HG03108 (cell line): ENCODE measurements at regions not wholly inside any gene's neighbourhood (a gene's known extent, or its start where the extent isn't known, plus 50 kb on each side); places are given as distances from the start of the nearest gene placed in this dataset.

Experiments
- ATAC-seq: cut with Tn5 transposase; IDR thresholded peaks from one replicate; pipeline ENCODE4 v1.9.1; 2021; ENCODE audit warnings: moderate library complexity; ENCODE audit not compliant: unreplicated experiment

DNA sequence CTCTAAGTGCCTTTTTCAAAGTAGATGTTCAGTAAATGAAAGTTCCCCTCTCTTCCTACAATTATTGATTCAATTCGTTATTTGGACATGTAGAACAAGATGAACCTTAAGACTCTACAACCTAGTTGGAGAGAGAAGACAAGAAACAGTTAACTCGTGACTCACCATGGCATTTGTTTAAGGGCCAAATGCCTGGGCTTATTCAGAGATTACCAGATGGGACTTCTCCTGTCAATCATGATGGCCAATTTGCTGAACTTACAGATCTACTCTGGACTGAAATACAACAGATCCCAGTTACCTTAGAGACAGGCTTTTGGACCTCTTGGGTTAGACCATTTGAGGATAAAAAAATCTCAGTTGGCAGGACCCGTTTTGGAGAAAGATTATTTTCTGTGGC lies 93.5 kb downstream of the C1orf94 start:
- no peak for ATAC-seq

DNA sequence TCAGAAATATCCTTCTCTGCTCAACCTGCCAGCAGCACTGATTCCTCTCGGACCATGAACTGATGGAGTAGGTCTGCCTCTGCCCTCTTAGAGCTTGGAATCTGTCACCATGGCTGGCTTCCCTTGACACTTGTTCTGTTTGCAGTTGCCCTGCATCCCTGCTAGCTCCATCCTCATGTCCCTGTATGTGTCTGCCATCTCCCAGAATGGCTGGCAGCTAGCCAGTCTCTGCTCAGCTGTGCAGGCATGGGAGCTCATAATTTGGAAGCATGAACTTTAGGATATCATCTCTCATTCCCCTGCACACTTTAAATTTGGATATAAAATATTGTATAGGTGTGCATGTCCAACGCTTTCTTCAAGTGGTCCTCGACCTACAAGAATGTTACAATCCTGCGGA lies 95.4 kb downstream of the C1orf94 start:
- no peak for ATAC-seq

DNA sequence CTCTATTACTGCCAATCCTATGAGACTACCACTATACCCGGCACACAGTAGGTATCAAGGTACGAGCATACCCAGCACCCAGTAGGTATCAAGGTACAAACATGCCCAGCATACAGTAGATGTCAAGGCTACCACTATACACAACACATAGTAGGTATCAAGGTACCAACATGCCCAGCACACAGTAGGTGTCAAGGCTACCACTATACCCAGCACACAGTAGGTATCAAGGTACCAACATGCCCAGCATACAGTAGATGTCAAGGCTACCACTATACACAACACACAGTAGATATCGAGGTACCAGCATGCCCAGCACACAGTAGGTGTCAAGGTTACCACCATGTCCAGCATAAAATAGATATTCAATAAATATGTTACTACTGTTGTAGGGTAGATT lies 98.4 kb downstream of the C1orf94 start:
- no peak for ATAC-seq

DNA sequence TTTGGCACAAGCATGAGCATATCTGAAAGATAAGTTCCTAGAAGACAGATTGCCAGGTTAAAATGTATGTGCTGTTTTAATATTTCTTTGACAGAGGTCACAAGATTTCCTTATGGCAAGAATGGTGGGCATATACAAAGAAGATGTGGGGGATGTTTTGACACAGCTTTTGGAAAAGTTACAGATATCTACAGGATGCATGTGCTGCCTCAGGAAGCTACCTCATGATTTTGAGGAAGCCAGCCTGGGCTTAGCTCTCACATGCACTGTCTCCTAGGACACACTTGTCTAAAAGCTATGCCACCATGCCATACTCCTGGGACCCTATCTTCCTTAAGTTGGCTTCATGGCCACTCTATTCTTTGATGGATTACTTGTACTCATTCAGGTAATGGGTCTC lies 99.9 kb downstream of the C1orf94 start:
- ATAC-seq, result no peak

DNA sequence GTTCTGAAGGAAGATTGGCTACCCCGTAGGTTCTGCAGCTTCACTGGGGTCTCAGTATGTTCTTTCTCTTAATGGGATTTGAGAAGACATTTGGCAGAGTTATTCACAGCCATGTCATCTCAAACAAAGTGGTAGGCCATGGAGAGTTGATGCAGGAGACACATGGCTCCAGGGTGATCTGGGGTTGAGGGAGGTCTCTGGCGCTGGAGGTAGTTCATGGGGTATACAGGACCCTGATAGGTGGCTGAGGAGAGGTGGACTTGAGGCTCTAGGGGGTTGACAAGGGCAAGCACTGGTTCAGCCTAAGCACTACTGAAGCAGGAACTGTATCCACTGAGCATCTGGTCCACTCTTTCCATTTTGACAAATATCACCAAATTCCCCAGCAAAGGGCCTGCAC lies 100.4 kb downstream of the C1orf94 start:
- ATAC-seq, result no peak

DNA sequence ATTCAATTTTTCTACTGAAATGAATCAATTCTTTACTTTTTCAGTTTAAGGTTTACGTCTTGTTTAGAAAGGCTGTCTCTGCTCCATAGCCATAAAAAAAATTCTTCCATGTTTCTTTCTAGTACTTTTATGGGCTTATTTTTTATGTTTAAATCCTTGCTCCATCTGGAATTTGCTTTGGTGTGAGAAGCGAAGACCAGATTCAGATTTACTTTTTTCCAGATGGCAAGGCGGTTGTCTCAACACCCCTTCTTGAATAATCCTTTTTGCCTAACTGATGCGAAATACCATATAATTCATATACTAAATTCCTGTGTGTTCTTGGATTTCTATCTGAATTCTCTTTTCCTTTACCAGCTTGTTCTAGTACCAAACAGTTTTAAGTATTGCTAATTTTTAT lies 101.5 kb downstream of the C1orf94 start:
- no peak for ATAC-seq

DNA sequence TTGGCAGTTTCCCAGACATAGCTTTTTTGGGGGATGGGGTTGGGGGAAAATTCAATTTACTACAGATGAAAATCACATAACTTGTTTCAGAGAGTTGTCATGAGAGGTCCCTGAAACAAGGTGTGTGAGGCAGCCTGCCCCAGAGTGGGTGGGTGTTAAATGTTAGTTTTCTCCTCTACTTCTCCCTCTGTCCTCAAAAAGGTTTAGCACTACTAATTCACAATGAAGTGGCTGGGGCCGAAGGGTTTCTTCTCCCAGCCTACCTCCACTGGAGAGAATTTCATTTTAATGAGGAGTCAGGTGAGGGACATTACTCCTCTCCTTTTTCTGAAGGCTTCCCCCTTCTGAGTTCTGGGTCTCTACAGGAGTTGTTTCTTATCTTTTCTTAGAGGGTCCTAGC lies 103.3 kb downstream of the C1orf94 start:
- no peak for ATAC-seq

DNA sequence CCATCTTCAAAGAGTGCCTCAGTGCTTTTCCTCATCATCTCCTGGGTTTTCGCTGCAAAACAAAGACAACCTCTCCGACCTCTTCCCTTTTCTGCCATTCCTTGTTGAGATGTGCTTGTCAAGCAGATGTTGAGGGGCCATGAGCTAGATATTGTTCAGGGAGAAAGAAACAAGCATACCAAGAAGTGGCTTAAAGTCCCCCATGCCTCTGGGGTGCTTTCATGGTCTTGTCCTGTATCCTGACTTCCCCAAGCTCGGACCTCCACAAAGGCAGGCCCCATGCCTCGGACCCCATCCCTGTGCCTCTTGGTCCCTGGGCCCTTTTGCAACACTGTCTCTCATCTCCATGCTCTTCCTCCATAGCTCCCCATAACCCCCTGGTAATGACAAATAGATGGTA lies 103.8 kb downstream of the C1orf94 start:
- ATAC-seq, result no peak

DNA sequence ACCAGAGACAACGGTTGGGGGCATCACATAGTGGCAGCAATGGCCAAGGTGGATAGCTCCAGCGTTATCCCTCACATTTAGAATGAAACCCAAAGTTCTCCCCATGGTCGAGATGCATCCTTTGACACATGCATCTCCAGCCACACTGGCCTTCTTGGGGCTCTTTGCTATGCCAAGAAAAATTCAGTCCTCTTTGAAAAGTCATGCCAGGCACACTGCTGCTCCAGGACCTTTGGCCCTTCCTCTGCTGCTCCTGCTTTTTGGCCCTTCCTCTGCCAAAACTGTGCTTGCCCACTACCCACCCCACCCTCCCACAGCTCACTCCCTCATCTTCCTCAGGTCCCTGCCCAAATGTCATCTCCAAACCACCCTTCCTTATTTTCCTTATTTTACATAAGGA lies 106.4 kb downstream of the C1orf94 start:
- no peak for ATAC-seq

DNA sequence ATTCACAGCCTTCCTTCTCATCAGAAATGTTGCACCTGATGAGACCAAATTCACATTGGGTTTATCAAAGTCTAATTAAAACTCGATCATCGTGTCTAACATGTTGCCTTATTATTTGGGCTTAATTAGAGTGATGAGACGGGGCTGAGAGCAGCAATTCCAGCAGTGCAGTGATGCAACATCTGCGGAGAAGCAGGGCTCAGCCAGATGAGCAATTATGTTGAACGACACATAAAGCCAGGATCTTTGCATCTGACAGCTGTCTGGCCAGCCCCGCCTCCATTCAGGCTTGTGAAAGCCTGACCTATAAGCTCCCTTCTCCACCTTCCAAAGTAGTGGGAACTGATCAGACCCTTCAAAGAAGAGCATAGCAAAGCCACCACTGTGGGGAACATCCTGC lies 109.8 kb downstream of the C1orf94 start:
- no peak for ATAC-seq

DNA sequence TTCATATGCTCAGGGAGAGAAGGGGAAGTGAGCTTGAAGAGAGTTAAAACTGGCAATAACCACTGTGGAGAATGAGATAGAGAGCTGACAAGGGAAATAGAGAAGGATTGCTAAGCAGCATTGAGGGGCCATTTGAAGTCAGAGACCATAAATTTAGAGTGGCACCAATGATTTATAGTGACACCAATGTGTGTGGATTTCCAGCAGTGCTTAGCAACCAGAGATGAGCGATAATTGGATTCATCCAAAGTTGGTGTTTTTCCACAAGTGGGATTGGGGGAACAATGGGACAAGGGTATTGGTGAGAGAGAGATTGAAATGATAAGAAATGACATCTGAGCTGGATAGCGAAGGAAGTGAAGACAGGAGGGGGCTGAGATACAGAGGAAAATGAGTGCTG lies 114.1 kb downstream of the C1orf94 start:
- no peak for ATAC-seq

DNA sequence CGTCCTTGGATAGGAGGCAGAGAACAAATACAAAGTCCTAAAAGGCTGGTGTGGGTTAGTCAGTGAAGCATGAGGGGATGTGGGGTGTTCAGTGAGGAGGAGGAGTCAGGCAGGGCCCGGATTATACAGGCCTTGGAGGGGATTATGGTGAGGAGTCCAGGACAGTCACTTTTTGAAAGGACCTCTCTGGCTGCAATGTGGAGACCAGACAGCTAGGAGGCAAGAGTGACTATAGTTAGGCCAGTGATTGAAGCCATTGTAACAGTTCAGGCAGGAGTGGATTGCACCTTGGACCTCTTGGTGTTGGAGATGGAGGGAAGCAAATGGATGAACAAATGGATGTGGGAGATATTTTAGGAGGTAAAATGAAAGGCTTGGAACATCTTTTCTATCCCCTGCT lies 115.8 kb downstream of the C1orf94 start:
- ATAC-seq, result no peak

DNA sequence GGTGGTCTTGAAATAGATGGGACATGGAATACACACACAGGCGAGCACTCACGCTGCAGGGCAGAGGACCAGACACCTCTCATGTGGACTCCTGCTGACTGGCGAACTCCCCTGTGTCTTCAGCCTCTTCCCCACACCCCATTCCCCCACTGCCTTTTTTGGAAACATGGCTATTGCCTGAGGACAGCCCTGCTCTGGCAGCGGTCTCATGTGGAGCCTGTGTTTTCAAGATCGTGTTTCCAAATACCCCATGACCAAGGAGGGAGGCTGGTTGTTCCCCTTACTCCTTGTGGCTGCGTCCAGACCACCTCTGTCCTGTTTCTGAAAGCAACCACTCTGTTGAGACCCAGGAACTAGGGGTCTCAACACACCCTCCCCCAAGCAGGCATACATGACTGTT lies 119.4 kb downstream of the C1orf94 start:
- no peak for ATAC-seq

DNA sequence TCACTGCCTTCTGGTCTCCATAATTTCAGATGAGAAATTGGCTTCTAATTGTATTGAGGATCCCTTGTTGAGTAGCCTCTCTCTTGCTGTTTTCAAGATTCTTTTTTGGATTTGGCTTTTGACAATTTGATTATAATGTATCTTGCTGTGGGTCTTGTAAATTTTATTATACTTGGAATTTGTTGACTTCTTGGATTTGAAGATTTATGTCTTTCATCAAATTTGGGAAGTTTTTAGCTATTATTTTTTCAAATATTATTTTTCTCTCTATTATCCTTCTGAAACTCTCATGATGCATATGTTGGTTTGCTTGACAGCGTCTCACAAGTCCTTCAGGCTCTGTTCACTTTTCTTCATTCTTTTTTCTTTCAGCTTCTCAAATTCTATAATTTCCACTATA lies 126.1 kb downstream of the C1orf94 start:
- ATAC-seq, result no peak

DNA sequence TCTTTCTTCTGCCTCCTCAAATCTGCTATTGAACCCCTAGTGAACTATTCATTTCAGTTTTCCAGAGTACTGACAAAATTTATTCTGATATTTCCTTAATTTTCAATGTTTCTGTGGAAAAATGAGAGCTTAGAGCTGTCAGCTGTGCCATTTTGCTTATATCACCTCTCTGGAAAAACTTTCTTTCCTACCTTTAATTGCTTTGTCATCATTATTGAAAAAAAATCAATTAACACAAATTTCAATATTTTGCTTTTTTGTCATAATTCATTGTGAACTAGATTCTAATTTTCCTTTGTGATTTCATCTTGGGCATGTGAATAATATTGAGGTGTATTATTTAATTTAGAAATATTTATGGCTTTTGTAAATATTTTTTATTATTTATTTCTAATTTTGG lies 126.5 kb downstream of the C1orf94 start:
- ATAC-seq, result no peak

DNA sequence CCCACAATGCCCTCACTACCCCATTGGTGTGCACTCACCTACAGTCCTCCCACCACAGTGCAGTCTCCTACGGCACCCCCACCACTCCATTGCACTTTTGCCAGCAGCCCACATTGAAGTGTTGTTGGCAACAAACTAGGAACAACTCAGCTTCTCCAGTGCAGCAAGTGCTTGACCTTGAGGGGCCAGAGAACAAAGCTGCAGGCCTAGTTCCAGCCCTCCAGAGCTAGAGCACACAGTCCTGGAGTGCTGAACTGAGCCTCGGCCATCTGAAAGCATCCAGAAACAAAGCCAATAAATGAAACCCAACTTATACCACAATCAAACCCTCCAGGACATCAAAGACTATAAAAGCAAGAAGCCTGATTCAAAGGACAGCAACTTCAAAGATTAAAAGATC lies 129.9 kb downstream of the C1orf94 start:
- ATAC-seq, result no peak

DNA sequence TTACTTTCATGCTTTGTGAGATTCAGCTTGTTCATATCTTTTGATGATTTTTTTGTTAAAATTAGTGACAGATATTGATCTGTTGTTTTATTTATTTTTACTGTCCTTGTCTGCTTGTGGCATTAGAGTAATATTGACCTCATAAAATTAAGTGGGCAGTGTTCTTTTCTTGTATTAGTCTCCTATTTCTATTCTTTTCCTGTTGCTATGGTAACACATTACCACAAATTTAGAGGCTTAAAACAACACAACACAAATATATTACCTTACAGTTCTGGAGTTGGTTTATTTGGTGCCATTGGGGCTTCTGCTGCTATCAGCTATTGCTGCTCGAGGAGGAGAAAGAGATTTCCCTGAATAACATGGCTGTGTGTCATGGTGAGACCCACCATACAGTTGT lies 135.7 kb downstream of the C1orf94 start:
- ATAC-seq, result no peak

DNA sequence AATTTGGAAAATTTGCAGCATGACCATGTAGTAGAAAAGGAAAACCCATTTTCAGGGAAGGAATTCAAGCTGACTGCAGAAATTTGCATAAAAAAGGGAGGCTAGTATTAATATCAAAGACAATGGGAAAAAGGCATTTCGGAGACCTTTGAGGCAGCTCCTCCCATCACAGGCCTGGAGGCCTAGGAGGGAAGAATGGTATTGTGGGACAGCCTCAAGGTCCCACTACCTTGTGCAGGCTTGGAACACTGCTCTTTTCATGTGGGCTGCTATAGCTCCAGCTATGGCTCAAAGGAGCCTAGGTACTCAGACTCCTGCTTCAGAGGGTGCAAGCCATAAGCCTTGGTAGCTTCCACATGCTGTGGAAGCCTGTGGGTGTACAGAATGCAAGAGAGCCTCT lies 139.3 kb downstream of the C1orf94 start:
- ATAC-seq, result no peak

DNA sequence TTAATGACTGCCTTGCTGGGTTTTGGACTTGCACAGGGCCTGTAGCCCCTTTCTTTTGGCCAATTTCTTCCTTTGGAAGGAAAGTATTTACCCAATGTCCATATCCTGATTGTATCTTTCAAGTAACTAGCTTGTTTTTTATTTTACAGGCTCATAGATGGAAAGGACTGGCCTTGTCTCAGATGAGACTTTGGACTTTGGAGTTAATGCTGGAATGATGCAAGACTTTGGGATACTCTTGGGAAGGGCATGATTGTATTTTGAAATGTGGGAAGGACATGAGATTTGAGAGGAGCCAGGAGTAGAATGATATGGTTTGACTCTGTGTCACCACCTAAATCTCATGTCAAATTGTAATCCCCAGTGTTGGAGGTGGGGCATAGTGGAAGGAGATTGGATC lies 140.1 kb downstream of the C1orf94 start:
- no peak for ATAC-seq

DNA sequence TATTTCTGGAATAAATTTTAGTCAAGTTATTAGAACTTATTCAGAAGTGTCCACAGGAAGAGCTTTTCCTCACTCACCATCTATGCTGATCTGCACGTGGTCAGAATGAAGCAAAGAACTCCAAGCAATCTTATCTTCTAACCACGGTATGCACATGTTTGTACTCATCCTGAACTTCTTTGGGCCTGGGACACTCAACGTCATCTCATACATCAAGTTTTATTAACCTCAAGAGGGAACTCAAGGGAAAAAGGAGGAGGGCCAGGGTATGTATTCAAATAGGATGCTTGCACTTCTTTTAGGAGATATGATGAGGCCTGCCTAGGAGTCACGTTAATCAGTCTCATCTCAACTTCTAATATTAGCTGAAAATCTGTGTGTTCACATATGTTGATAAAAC lies 142.5 kb downstream of the C1orf94 start:
- no peak for ATAC-seq

DNA sequence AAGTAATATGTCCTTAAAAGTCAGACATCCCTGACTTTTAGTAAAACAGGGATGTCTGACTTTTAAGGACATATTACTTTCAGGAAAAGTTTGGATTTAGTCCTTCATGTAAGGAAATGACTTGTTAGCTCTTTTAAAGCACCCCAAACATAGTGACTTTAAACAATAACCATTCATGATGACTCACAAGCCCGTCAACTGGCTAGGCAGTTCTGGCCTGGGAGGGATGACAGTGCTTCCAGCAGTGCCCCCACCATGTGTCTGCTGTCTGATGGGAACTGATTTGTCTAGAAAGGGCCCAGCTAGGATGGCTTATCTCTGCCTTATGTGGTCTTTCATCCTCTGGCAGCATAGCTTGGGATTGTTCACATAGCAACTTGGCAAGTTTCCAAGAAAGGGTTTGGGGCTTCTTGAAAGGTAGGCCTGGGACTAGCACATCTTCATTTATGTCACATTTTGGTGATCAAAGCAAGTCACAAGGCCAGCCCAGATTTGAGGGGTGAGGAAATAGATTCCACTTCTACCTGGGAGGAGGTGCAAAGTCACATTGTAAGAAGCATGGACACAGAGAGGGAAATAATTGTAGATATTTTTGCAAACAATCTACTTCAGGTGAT lies 143.5 kb downstream of the C1orf94 start:
- ATAC-seq, result no peak

DNA sequence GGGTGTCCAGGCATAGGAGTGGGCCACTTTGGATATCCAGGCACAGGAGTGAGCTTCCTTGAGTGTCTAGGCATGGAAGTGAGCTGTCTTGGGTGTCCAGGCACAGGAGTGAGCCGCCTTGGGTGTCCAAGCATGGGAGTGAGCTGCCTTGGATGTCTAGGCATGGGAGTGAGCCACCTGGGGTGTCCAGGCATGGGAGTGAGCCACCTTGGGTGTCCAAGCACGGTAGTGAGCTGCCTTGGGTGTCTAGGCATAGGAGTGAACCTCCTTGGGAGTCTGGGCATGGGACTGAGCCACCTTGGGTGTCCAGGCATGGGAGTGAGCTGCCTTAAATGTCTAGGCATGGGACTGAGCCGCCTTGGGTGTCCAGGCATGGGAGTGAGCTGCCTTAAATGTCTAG lies 146.3 kb downstream of the C1orf94 start:
- ATAC-seq, result no peak

DNA sequence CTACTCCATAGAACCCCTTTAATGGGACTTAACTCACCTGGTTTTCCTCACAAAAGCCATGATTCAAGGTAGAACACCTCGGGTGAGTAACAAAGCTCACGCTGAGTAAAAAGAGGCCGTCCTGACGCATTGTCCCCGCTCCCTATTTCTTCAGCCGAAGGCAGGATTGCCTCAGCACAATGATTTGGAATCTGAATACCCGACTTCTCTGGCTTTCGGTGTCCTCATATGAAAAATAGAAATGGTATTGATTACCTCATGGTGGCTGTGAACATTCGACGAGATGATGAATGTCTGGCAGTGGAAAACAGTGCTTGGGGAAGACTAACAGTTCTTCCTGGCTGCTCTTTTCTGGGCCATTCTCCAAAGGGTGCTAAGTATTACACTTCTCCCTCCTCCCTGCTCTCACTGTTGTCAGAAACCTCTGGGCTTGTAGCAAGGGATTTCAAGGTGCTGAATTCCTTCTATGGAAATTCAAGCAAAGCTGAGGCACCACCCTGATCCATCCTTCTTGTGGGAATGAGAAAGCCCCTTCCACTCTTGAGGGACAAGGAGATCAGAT lies 148.3 kb downstream of the C1orf94 start:
- ATAC-seq, result no peak
